ENCODE measurements at regions not wholly inside any gene's neighbourhood (a gene's known extent, or its start where the extent isn't known, plus 50 kb on each side); places are given as distances from the start of the nearest gene placed in this dataset.

GRCh38 chr9:89655990-89656657, 51.3 kb downstream of the GADD45G start:
- DNase-seq (ENCODE audit: low spot score), result no peak
- no peak for FAIRE-seq

GRCh38 chr9:89657295-89657694, 52.5 kb downstream of the GADD45G start:
- DNase-seq (ENCODE audit: low spot score), result no peak
- FAIRE-seq, result no peak

GRCh38 chr9:89657765-89658164, 53.0 kb downstream of the GADD45G start:
- DNase-seq (ENCODE audit: low spot score) (no peak), FAIRE-seq (no peak)

GRCh38 chr9:89658401-89658800, 53.6 kb downstream of the GADD45G start:
- no peak for FAIRE-seq
- no peak for DNase-seq (ENCODE audit: low spot score)

GRCh38 chr9:89658931-89659330, 54.1 kb downstream of the GADD45G start:
- FAIRE-seq (no peak), DNase-seq (ENCODE audit: low spot score) (no peak)

GRCh38 chr9:89659473-89659872, 54.7 kb downstream of the GADD45G start:
- DNase-seq (ENCODE audit: low spot score), result no peak
- no peak for FAIRE-seq

GRCh38 chr9:89659891-89660685, 55.3 kb downstream of the GADD45G start:
- FAIRE-seq, result no peak

GRCh38 chr9:89661391-89661949, 56.7 kb downstream of the GADD45G start:
- FAIRE-seq (no peak), DNase-seq (ENCODE audit: low spot score) (no peak)

More at GRCh38 chr9:89659891-89660685, 55.3 kb downstream of the GADD45G start:
- no peak for DNase-seq (ENCODE audit: low spot score)

- DNase-seq (ENCODE audit: low spot score), result peak; percentile 27
- no peak for FAIRE-seq
These were observed 57.3 kb downstream of the GADD45G start for GRCh38 chr9:89661956-89662717.

- DNase-seq (ENCODE audit: low spot score) (no peak), FAIRE-seq (no peak)
These were observed 58.2 kb downstream of the GADD45G start for GRCh38 chr9:89662718-89663613.

GRCh38 chr9:89663614-89663970, 58.8 kb downstream of the GADD45G start:
- no peak for FAIRE-seq

GRCh38 chr9:89664010-89664409, 59.2 kb downstream of the GADD45G start:
- no peak for DNase-seq (ENCODE audit: low spot score)
- FAIRE-seq, result no peak

More at GRCh38 chr9:89663614-89663970, 58.8 kb downstream of the GADD45G start:
- DNase-seq (ENCODE audit: low spot score), result no peak

GRCh38 chr9:89664896-89665329, 60.1 kb downstream of the GADD45G start:
- no peak for FAIRE-seq
- no peak for DNase-seq (ENCODE audit: low spot score)

- no peak for DNase-seq (ENCODE audit: low spot score)
- FAIRE-seq, result no peak
These were observed 61.6 kb downstream of the GADD45G start for GRCh38 chr9:89666364-89666763.

- DNase-seq (ENCODE audit: low spot score) (no peak), FAIRE-seq (no peak)
These were observed 62.1 kb downstream of the GADD45G start for GRCh38 chr9:89666950-89667349.

GRCh38 chr9:89667726-89668125, 62.9 kb downstream of the GADD45G start:
- no peak for DNase-seq (ENCODE audit: low spot score)
- FAIRE-seq, result no peak

GRCh38 chr9:89668216-89668865, 63.5 kb downstream of the GADD45G start:
- DNase-seq (ENCODE audit: low spot score) (no peak), FAIRE-seq (no peak)

GRCh38 chr9:89668866-89669246, 64.0 kb downstream of the GADD45G start:
- FAIRE-seq (no peak), DNase-seq (ENCODE audit: low spot score) (no peak)

GRCh38 chr9:89669361-89669842, 64.6 kb downstream of the GADD45G start:
- FAIRE-seq, result no peak
- DNase-seq (ENCODE audit: low spot score), result no peak

- FAIRE-seq (no peak), DNase-seq (ENCODE audit: low spot score) (no peak)
These were observed 65.3 kb downstream of the GADD45G start for GRCh38 chr9:89670114-89670513.

Data from RCC 7860 (cell line).